ACC112 (cell line): ENCODE measurements at regions not wholly inside any gene's neighbourhood (a gene's known extent, or its start where the extent isn't known, plus 50 kb on each side); places are given as distances from the start of the nearest gene placed in this dataset.

Experiments
- H2AFZ ChIP-seq: fragments of 200-600 bp; sonication (generic); one replicate; pipeline ENCODE4 v1.6.0; 2017; ENCODE audit warnings: antibody characterized with exemption, low read length; ENCODE audit not compliant: unreplicated experiment
- H3K27ac ChIP-seq: fragments of 200-600 bp; sonication (generic); 2 replicates; pipeline ENCODE4 v1.5.1; 2014; ENCODE audit warnings: low read depth, mild to moderate bottlenecking, antibody characterized with exemption, low read length, moderate library complexity
- H3K27me3 ChIP-seq: fragments of 200-600 bp; sonication (generic); 2 replicates; pipeline ENCODE4 v1.6.1; 2014; ENCODE audit warnings: mild to moderate bottlenecking, antibody characterized with exemption, low read length, moderate library complexity, mixed read lengths; ENCODE audit not compliant: insufficient read depth
- H3K36me3 ChIP-seq: fragments of 200-600 bp; sonication (generic); 2 replicates; pipeline ENCODE4 v1.6.1; 2016; ENCODE audit warnings: mild to moderate bottlenecking, antibody characterized with exemption, low read length, moderate library complexity, mixed read lengths; ENCODE audit not compliant: insufficient read depth
- H3K4me1 ChIP-seq: fragments of 200-600 bp; sonication (generic); one replicate; pipeline ENCODE4 v1.6.1; 2016; ENCODE audit warnings: low read length, mixed read lengths; ENCODE audit not compliant: insufficient read depth, unreplicated experiment, control insufficient read depth
- H3K4me3 ChIP-seq: fragments of 200-600 bp; sonication (generic); 2 replicates; pipeline ENCODE4 v1.5.1; 2014; ENCODE audit warnings: mild to moderate bottlenecking, low read depth, low read length
- H3K79me2 ChIP-seq: fragments of 200-600 bp; sonication (generic); one replicate; pipeline ENCODE4 v1.6.0; 2016; ENCODE audit warnings: low read length; ENCODE audit not compliant: control insufficient read depth, unreplicated experiment, insufficient read depth

DNA sequence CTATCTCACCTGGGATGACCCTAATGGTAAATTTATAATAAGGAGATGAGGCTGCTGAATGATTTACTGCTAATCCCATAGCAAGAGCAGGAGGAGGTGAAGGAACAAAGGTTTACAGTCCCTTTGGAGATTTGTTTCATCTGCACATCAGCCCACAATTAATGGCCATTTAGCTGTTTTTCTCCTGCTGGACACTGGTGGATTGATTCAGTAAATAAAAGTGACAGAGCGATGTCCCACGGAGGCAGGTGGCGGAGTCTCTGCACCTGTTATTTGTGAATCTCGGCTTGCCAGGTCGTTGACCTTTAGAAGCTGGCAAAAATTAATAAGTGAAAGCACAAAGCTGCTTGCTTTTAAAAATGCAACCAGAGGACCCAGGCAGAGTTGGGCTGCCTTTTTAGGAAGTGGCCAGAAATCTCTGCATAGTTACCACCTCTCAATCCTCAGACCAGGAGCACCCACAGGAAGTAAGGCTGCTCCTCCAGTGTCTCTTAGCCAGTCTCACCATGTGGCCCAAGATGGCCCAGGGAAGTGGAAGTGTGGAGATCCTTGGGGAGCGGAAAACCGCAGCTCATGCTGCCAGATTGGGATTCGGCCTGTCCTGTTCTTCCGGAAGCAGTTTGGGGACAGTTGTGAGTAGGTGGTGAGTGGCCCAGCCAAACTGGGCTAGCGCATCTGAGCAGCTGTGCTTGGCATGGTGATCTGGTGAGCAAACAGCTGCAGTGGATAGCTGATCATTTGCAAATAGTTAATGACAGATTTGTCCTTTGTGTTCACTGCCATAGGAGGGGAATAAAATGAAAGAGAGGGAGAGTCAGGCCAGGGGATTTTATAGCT lies 1005.7 kb upstream of the PIK3C3 start:
- H3K27ac ChIP-seq, result no peak overlapping the region
- H3K27me3 ChIP-seq, result no peaks in the 10 kb centered on the region
- H3K4me1 ChIP-seq, result no peaks in the 10 kb centered on the region
- no peaks in the 10 kb centered on the region for H3K36me3 ChIP-seq
- no peak overlapping the region for H3K4me3 ChIP-seq
- H3K79me2 ChIP-seq, result no peaks in the 10 kb centered on the region
- no peak overlapping the region for H2AFZ ChIP-seq

- H3K36me3 ChIP-seq, result no peaks in the 10 kb centered on the region
- H3K4me3 ChIP-seq, result no peak overlapping the region
- no peaks in the 10 kb centered on the region for H3K79me2 ChIP-seq
- no peak overlapping the region for H3K27ac ChIP-seq
- no peak overlapping the region for H2AFZ ChIP-seq
- no peaks in the 10 kb centered on the region for H3K4me1 ChIP-seq
- H3K27me3 ChIP-seq, result no peaks in the 10 kb centered on the region
Measured at GRCh38 chr18:40944576-40944975, 1010.5 kb upstream of the PIK3C3 start.

GRCh38 chr18:40939656-40940515 lies 1015.1 kb upstream of the PIK3C3 start:
- H3K79me2 ChIP-seq, result no peaks in the 10 kb centered on the region
- H3K4me3 ChIP-seq, result peak overlapping the region; percentile 66
- no peaks in the 10 kb centered on the region for H3K4me1 ChIP-seq
- H2AFZ ChIP-seq, result peak overlapping the region; percentile 60
- H3K27ac ChIP-seq, result no peak overlapping the region
- no peaks in the 10 kb centered on the region for H3K36me3 ChIP-seq
- H3K27me3 ChIP-seq, result no peaks in the 10 kb centered on the region

GRCh38 chr18:40938615-40939014 lies 1016.4 kb upstream of the PIK3C3 start:
- Histone ChIP-seq H3K36me3 (no peaks in the 10 kb centered on the region), H3K4me3 (no peak overlapping the region), H2AFZ (no peak overlapping the region), H3K27me3 (no peaks in the 10 kb centered on the region), H3K79me2 (no peaks in the 10 kb centered on the region), H3K4me1 (no peaks in the 10 kb centered on the region), H3K27ac (no peak overlapping the region)

GRCh38 chr18:40937386-40937785 lies 1017.6 kb upstream of the PIK3C3 start:
- H2AFZ ChIP-seq, result no peak overlapping the region
- no peak overlapping the region for H3K27ac ChIP-seq
- no peaks in the 10 kb centered on the region for H3K27me3 ChIP-seq
- no peak overlapping the region for H3K4me3 ChIP-seq
- no peaks in the 10 kb centered on the region for H3K4me1 ChIP-seq
- H3K79me2 ChIP-seq, result no peaks in the 10 kb centered on the region
- H3K36me3 ChIP-seq, result no peaks in the 10 kb centered on the region

GRCh38 chr18:40935423-40935822 lies 1019.6 kb upstream of the PIK3C3 start:
- no peak overlapping the region for H3K27ac ChIP-seq
- no peak overlapping the region for H2AFZ ChIP-seq
- H3K79me2 ChIP-seq, result no peaks in the 10 kb centered on the region
- no peaks in the 10 kb centered on the region for H3K36me3 ChIP-seq
- no peaks in the 10 kb centered on the region for H3K27me3 ChIP-seq
- H3K4me3 ChIP-seq, result no peak overlapping the region
- H3K4me1 ChIP-seq, result no peaks in the 10 kb centered on the region

- H3K4me1 ChIP-seq, result no peaks in the 10 kb centered on the region
- no peaks in the 10 kb centered on the region for H3K27me3 ChIP-seq
- no peaks in the 10 kb centered on the region for H3K36me3 ChIP-seq
- H3K79me2 ChIP-seq, result no peaks in the 10 kb centered on the region
- H3K27ac ChIP-seq, result no peak overlapping the region
- no peak overlapping the region for H3K4me3 ChIP-seq
- H2AFZ ChIP-seq, result no peak overlapping the region
Measured at GRCh38 chr18:40932862-40933261, 1022.2 kb upstream of the PIK3C3 start.

DNA sequence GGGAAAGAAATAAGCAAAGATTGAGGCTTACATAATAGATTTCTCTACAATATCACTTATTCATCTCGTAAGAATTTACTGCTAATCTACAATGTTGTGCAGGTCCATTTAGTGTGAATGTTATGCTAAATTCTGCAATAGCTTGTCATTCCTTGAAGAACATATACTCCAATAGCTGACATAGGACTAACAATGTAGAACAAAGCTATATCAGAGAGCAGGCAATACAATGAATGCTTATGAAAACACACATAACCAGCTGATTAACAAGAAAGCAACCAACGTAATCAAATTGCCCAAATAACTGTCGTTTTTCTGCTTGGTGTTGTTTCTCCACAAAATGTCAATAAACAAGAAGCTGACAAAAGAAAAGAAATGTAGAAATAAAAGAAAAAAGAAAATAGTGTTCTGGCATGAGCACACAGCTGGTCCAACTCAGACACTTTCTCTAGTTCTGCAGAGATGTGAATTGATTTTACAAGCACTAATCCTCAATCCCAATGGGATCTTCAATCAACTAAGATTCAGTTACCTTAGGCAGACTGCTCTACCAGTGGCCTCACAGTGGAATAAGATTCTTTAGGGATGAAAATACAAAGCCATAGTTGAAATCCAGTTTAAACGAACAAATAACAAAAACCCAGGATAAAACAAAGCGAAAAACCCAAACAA lies 1024.7 kb upstream of the PIK3C3 start:
- H3K27ac ChIP-seq, result no peak overlapping the region
- no peak overlapping the region for H3K4me3 ChIP-seq
- no peaks in the 10 kb centered on the region for H3K27me3 ChIP-seq
- no peaks in the 10 kb centered on the region for H3K36me3 ChIP-seq
- no peaks in the 10 kb centered on the region for H3K79me2 ChIP-seq
- H3K4me1 ChIP-seq, result no peaks in the 10 kb centered on the region
- no peak overlapping the region for H2AFZ ChIP-seq

GRCh38 chr18:40929399-40929798 lies 1025.6 kb upstream of the PIK3C3 start:
- Histone ChIP-seq H2AFZ (no peak overlapping the region), H3K79me2 (no peaks in the 10 kb centered on the region), H3K36me3 (no peaks in the 10 kb centered on the region), H3K27me3 (no peaks in the 10 kb centered on the region), H3K27ac (no peak overlapping the region), H3K4me1 (no peaks in the 10 kb centered on the region), H3K4me3 (no peak overlapping the region)

DNA sequence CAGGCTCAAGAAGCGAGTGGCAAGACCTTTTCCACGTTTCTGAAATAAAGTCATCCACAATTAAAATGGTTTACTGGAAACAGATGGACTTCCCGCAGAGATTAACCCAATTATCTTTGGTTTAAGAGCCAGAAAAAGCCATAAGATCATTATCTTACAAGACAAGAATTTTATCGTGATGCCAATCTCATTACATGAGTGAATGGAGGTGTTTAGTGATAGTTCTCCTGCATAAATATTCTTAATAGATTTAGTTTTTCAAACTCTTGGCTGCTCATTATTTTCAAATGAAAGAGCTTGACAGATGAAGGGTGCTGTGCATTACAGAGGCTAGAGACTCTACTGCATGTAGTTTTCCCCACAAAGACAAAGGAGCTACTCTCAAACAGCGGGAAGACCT lies 1028.4 kb upstream of the PIK3C3 start:
- H3K27ac ChIP-seq, result no peak overlapping the region
- no peaks in the 10 kb centered on the region for H3K4me1 ChIP-seq
- no peaks in the 10 kb centered on the region for H3K27me3 ChIP-seq
- no peak overlapping the region for H3K4me3 ChIP-seq
- no peak overlapping the region for H2AFZ ChIP-seq
- H3K79me2 ChIP-seq, result no peaks in the 10 kb centered on the region
- no peaks in the 10 kb centered on the region for H3K36me3 ChIP-seq
